ENCODE measurements at regions not wholly inside any gene's neighbourhood (a gene's known extent, or its start where the extent isn't known, plus 50 kb on each side); places are given as distances from the start of the nearest gene placed in this dataset.

DNA sequence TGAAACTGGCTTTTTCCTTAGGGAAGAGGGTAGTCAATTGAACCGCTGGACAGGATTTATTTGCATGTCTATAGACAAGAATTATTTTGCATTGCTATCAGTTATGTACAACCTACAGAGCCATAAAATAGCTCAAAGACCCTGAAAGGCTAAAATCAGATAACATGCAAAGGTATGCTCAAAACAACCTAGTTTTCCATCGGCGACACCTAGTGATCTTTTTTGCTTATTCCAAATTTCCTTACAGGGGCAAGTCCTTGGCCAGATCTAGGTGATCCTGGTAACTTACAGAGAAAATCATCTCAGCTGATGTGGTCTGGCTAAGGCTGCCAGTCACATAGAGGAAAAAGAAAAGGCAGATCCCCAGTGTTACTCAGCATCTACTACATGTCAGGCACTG is 141.2 kb upstream of the RPL38 start:
- Histone ChIP-seq H3K4me3 (ENCODE audit: low read length) (no peak overlapping the region), H3K36me3 (ENCODE audit: control insufficient read depth, insufficient read depth, low read length) (no peaks in the 10 kb centered on the region), H3K27me3 (ENCODE audit: control insufficient read depth, insufficient read depth, low read length) (peaks cover 13% of the 10 kb centered on the region), H3K4me1 (ENCODE audit: control insufficient read depth, insufficient read depth, low read length) (peaks cover 4% of the 10 kb centered on the region), H3K27ac (ENCODE audit: low read length) (no peak overlapping the region), H3K9me3 (replicated peaks; ENCODE audit: control insufficient read depth, low read depth, low read length) (no peaks in the 10 kb centered on the region)
- 67% methylated on average over 2 of the region's 3 CpGs for WGBS (ENCODE audit: insufficient coverage)
- no peak for DNase-seq

DNA sequence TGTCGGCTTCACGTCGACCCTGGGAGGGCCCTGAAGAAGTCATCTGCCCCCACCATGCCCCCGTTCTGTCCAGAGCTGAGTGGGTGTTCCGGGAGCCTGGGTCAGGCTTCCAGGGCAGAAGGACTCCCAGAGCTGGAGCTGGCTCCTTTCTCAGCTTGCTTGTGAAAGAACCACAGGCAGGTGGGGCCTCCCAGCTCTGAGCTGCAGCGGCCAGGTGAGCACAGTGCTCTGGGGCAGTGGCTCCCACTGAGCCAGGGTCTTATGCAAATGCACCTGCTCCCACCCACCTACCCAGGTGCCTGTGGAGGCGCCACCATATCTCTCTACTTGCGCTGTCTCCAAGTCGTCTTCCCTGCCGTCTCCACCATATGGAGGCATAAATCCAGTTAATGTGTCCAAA is 140.0 kb upstream of the RPL38 start:
- 51% methylated on average over 6 of the region's 10 CpGs for WGBS (ENCODE audit: insufficient coverage)
- no peaks in the 10 kb centered on the region for H3K9me3 ChIP-seq (replicated peaks; ENCODE audit: control insufficient read depth, low read depth, low read length)
- no peak overlapping the region for H3K4me3 ChIP-seq (ENCODE audit: low read length)
- no peak overlapping the region for H3K27ac ChIP-seq (ENCODE audit: low read length)
- no peaks in the 10 kb centered on the region for H3K36me3 ChIP-seq (ENCODE audit: control insufficient read depth, insufficient read depth, low read length)
- H3K4me1 ChIP-seq (ENCODE audit: control insufficient read depth, insufficient read depth, low read length), result peaks cover 4% of the 10 kb centered on the region
- H3K27me3 ChIP-seq (ENCODE audit: control insufficient read depth, insufficient read depth, low read length), result peaks cover 6% of the 10 kb centered on the region
- DNase-seq, result no peak

DNA sequence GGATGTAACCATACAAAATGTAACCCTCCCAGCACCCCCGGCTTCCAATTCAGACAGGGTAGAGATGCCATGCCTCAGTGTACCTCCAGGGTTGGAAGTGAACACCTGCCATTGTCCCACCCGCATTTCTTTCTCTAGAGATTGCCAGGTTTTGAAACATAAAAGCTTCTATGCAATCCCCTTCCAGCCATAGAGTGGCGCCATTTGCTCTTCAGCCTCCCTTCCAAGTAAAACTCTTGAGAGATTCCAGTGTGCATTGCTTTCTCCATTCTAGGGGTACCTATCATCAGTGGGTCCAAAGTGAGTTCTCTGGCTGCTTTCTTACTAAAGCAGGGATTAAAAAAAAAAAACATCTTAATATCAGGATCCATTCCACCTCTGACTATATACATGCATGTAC is 133.1 kb upstream of the RPL38 start:
- H3K9me3 ChIP-seq (replicated peaks; ENCODE audit: control insufficient read depth, low read depth, low read length), result peaks cover 8% of the 10 kb centered on the region
- peaks cover 4% of the 10 kb centered on the region for H3K4me1 ChIP-seq (ENCODE audit: control insufficient read depth, insufficient read depth, low read length)
- H3K4me3 ChIP-seq (ENCODE audit: low read length), result no peak overlapping the region
- H3K27me3 ChIP-seq (ENCODE audit: control insufficient read depth, insufficient read depth, low read length), result peaks cover 4% of the 10 kb centered on the region
- DNase-seq, result no peak
- H3K27ac ChIP-seq (ENCODE audit: low read length), result no peak overlapping the region
- WGBS (ENCODE audit: insufficient coverage), result 66% methylated on average over 3 of the region's 3 CpGs
- H3K36me3 ChIP-seq (ENCODE audit: control insufficient read depth, insufficient read depth, low read length), result no peaks in the 10 kb centered on the region

DNA sequence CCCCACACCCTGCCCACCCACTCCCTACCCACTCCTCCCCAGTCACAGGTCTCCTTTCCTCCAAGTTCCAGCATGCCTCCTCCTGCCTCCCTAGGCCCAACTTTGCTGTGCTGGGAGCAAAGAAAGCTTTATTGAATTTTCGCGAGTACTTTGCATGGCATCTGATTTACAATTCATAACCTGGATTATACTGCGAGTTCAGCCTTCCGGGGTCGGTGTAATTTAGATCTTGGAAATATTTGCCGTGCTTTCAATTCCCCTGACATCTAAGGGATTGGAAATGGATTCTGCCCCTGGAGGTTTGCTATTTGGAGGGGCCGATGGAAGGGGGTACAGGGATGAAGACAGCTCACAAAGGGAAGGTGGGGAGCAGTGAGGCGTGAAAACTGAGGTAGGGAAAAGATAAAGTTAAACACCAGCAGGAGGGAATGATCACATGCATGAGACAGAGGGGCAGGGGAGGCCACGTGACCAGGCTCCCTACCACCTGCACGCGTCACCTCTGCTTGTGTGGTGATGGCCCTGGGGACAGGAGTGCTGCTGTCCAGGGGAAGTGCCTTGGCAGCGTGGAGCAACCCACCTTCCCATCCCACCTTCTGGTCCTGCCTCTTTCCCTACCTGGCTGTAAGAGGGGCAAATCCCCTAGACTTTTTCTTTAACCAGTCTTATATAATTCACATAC is 132.3 kb upstream of the RPL38 start:
- H3K4me3 ChIP-seq (ENCODE audit: low read length), result no peak overlapping the region
- H3K4me1 ChIP-seq (ENCODE audit: control insufficient read depth, insufficient read depth, low read length), result peaks cover 3% of the 10 kb centered on the region
- DNase-seq, result no peak
- H3K9me3 ChIP-seq (replicated peaks; ENCODE audit: control insufficient read depth, low read depth, low read length), result peaks cover 8% of the 10 kb centered on the region
- no peak overlapping the region for H3K27ac ChIP-seq (ENCODE audit: low read length)
- 79% methylated on average over 12 of the region's 12 CpGs for WGBS (ENCODE audit: insufficient coverage)
- H3K27me3 ChIP-seq (ENCODE audit: control insufficient read depth, insufficient read depth, low read length), result peaks cover 3% of the 10 kb centered on the region
- H3K36me3 ChIP-seq (ENCODE audit: control insufficient read depth, insufficient read depth, low read length), result no peaks in the 10 kb centered on the region

DNA sequence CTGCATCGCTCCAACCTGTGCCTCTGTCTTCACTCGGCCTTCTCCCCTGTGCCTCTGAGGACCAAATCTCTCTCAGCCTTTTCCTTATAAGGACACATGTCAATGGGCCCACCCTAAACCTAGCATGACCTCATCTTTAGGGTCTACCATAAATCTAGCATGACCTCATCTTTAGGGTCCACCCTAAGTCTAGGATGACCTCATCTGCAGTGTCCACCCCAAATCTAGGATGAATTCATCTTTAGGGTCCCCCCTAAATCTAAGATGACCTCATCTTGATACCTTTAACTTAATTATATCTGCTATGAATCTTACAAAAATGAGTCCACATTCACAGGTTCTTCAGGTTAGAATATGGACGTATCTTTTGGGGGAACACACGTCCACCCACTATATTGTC is 131.1 kb upstream of the RPL38 start:
- WGBS (ENCODE audit: insufficient coverage), result no CpG with 5 or more reads among the region's 4 CpGs
- Histone ChIP-seq H3K36me3 (ENCODE audit: control insufficient read depth, insufficient read depth, low read length) (no peaks in the 10 kb centered on the region), H3K27ac (ENCODE audit: low read length) (no peak overlapping the region), H3K4me1 (ENCODE audit: control insufficient read depth, insufficient read depth, low read length) (no peaks in the 10 kb centered on the region), H3K27me3 (ENCODE audit: control insufficient read depth, insufficient read depth, low read length) (peaks cover 3% of the 10 kb centered on the region), H3K4me3 (ENCODE audit: low read length) (no peak overlapping the region), H3K9me3 (replicated peaks; ENCODE audit: control insufficient read depth, low read depth, low read length) (peaks cover 8% of the 10 kb centered on the region)
- DNase-seq, result no peak

DNA sequence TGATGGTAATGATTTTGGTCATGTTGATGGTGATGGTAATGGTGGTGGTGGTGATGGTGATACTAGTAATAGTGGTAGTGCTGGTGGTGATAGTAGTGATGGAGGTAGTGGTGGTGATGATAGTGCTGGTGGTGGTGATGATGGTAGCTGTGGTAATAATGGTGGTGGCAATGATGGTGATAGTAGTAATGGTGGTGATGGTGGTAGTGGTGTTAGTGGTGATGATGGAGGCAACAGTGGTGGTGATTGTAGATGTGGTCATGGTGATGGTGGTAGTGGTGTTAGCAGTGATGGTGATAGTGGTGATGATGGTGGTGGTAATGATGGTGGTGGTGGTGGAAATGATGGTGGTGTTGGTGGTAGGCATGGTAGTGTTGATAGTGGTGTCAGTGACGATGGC is 127.0 kb upstream of the RPL38 start:
- WGBS (ENCODE audit: insufficient coverage), result no CpG with 5 or more reads among the region's 1 CpG
- peaks cover 9% of the 10 kb centered on the region for H3K27me3 ChIP-seq (ENCODE audit: control insufficient read depth, insufficient read depth, low read length)
- peaks cover 27% of the 10 kb centered on the region for H3K4me1 ChIP-seq (ENCODE audit: control insufficient read depth, insufficient read depth, low read length)
- H3K4me3 ChIP-seq (ENCODE audit: low read length), result no peak overlapping the region
- no peak overlapping the region for H3K27ac ChIP-seq (ENCODE audit: low read length)
- no peak for DNase-seq
- H3K9me3 ChIP-seq (replicated peaks; ENCODE audit: control insufficient read depth, low read depth, low read length), result peaks cover 8% of the 10 kb centered on the region
- H3K36me3 ChIP-seq (ENCODE audit: control insufficient read depth, insufficient read depth, low read length), result no peaks in the 10 kb centered on the region

DNA sequence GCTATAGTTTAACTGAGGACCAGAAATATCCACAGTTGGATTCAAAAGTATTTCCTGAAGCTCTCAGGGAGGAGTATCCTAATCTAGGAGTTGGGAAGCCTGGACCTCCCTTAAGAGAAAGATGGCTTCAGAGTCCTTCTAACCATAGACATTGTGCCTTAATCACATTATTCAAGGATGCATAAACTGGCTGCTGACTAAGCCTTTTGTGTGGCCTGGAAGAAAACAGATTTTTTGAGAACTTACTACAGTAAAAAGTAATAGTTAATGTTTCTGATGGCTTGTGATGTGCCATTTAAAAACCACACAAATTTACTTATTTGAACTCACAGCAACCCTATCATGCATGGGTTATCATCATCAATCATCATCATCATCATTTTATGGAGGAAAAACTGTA is 126.2 kb upstream of the RPL38 start:
- Histone ChIP-seq H3K36me3 (ENCODE audit: control insufficient read depth, insufficient read depth, low read length) (no peaks in the 10 kb centered on the region), H3K27ac (ENCODE audit: low read length) (no peak overlapping the region), H3K4me3 (ENCODE audit: low read length) (no peak overlapping the region), H3K4me1 (ENCODE audit: control insufficient read depth, insufficient read depth, low read length) (peaks cover 35% of the 10 kb centered on the region), H3K9me3 (replicated peaks; ENCODE audit: control insufficient read depth, low read depth, low read length) (peaks cover 7% of the 10 kb centered on the region), H3K27me3 (ENCODE audit: control insufficient read depth, insufficient read depth, low read length) (peaks cover 11% of the 10 kb centered on the region)
- no peak for DNase-seq

DNA sequence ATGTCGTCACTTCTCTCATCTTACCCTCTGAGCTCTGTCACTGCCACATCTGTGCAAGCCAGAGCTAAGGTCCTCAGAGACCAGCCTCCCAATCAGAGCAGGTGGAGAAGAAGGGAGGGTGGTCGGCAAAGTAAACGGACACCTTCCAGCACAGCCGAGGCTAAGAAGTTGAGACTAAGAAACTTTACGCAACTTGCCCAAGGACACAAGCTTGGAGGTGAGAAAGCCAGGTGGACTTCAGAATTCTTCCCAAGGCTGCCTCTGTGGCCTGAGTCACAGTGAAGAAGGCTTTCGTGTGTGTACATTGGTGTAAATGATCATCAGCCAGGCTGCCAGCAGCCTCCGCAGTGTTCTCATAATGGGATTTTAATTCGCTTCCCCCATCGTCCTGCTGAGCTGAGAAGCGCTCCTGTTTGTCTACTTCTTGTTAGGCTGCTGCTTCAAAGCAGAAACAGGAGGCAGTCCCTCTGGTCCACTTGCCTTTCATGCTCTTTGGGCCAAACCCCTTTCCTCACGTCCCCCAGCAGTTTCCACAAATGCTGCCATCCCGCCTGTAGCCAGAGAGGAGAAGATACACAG is 125.0 kb upstream of the RPL38 start:
- Histone ChIP-seq H3K36me3 (ENCODE audit: control insufficient read depth, insufficient read depth, low read length) (no peaks in the 10 kb centered on the region), H3K9me3 (replicated peaks; ENCODE audit: control insufficient read depth, low read depth, low read length) (peaks cover 4% of the 10 kb centered on the region), H3K27ac (ENCODE audit: low read length) (no peak overlapping the region), H3K4me1 (ENCODE audit: control insufficient read depth, insufficient read depth, low read length) (peaks cover 46% of the 10 kb centered on the region), H3K27me3 (ENCODE audit: control insufficient read depth, insufficient read depth, low read length) (peaks cover 13% of the 10 kb centered on the region), H3K4me3 (ENCODE audit: low read length) (no peak overlapping the region)
- WGBS (ENCODE audit: insufficient coverage), result 78% methylated on average over 11 of the region's 12 CpGs
- DNase-seq, result no peak

DNA sequence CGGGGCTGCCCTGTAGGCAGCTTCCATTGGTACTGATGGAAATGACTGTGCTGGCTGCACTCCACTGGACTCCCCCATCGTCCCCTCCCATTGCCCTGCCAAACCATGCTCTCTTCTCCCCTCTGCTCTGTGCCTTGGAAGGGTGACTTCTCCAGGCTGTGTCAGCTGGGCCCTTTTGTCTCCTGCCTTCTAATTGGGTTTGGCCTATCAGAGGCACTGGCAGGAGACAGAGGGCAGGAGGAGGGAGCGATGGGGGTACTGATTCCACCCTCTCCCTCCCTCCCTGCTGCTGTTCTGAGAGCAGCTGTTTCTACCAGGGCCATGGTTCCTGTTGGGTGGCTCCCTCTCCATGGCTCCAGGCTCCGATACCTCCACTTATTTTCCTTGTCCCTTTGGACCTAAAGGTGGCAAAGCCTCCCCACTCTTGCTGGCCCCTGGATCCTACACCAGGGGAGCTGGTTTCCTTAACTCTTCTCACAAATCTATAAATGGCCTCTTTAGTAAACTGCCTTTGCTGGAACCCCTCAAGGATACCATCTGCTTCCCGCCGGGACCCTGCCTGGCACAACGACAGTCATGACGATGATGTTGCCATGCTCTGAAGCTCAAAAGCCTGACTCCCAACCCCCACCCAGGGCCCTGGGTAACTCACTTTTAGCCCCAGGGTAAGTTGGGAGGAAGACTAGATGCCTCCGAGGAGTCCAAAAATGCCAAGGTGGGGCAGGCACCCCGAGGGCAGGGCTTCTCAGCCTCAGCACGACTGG is 123.8 kb upstream of the RPL38 start:
- Histone ChIP-seq H3K4me1 (ENCODE audit: control insufficient read depth, insufficient read depth, low read length) (peaks cover 47% of the 10 kb centered on the region), H3K27ac (ENCODE audit: low read length) (peak overlapping the region; percentile 42), H3K9me3 (replicated peaks; ENCODE audit: control insufficient read depth, low read depth, low read length) (no peaks in the 10 kb centered on the region), H3K27me3 (ENCODE audit: control insufficient read depth, insufficient read depth, low read length) (peaks cover 13% of the 10 kb centered on the region), H3K4me3 (ENCODE audit: low read length) (no peak overlapping the region), H3K36me3 (ENCODE audit: control insufficient read depth, insufficient read depth, low read length) (no peaks in the 10 kb centered on the region)
- peak; percentile 22 for DNase-seq
- WGBS (ENCODE audit: insufficient coverage), result 82% methylated on average over 5 of the region's 11 CpGs

DNA sequence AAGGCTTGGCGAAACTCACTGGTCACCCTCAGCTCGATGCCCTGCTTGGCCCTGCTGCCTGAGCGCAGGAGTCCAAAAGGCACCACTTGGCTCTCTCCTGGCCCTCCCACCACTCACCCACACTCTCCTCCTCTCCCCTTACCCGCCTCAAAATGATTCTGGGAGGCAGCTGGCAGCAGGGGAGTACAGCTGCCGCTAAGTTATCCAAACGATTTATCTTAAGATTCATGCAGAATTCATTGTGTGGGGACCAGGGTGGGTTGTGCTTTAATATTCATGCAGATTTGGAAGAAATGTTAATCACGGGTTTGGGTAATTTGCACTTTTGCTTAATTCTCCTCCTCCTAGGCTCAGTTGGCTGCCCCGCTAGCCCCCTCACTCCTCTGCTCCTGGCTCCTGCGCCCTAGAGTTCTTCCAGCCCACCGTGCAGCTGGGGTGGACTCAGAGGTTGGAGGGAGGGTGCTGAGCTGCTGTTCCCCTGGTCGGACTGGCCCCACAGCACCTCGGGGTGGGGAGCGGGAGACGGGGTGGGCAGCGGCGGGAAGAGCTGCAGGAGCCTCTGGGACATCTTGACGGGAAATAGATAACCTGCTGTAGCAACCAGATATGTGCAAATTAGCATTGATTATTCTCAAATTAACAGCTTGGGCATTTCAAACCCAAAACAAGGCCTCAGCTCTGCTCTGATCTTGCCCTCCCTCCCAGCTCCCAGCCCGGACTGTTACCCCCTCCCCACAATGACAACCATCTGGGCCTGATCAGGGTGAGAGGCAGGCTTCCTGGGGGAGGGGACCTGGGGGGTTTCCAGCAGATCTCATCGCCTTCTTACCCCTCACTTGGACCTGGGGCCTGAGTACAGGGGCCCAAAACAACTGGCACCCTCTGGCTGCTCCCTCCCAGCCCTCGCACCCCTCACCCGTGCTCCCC is 122.6 kb upstream of the RPL38 start:
- Histone ChIP-seq H3K27ac (ENCODE audit: low read length) (peak overlapping the region; percentile 42), H3K4me1 (ENCODE audit: control insufficient read depth, insufficient read depth, low read length) (peaks cover 47% of the 10 kb centered on the region), H3K4me3 (ENCODE audit: low read length) (no peak overlapping the region), H3K9me3 (replicated peaks; ENCODE audit: control insufficient read depth, low read depth, low read length) (peaks cover 4% of the 10 kb centered on the region), H3K36me3 (ENCODE audit: control insufficient read depth, insufficient read depth, low read length) (no peaks in the 10 kb centered on the region), H3K27me3 (ENCODE audit: control insufficient read depth, insufficient read depth, low read length) (peaks cover 13% of the 10 kb centered on the region)
- 50% methylated on average over 10 of the region's 21 CpGs for WGBS (ENCODE audit: insufficient coverage)
- peak; percentile 17 for DNase-seq

Measured in muscle of leg (tissue), 3 donors.